ENCODE measurements at regions not wholly inside any gene's neighbourhood (a gene's known extent, or its start where the extent isn't known, plus 50 kb on each side); places are given as distances from the start of the nearest gene placed in this dataset.
"Not testable (repeated sequence)": the region's sequence is repeated elsewhere in the genome, so short reads cannot be mapped to it uniquely, and the experiment has no call there.

- TF ChIP-seq TSHZ2 (CRISPR knock-in tag; IDR thresholded peaks at IDR 0.05) (no peak), ZFP3 (CRISPR knock-in tag; IDR thresholded peaks at IDR 0.05) (no peak), BACH2 (CRISPR knock-in tag; IDR thresholded peaks at IDR 0.05; ENCODE audit: borderline replicate concordance) (no peak), ZNF8 (CRISPR knock-in tag; IDR thresholded peaks at IDR 0.05) (no peak), CREB5 (CRISPR knock-in tag; IDR thresholded peaks at IDR 0.05; ENCODE audit: low read depth) (no peak), RARB (CRISPR knock-in tag; IDR thresholded peaks at IDR 0.05) (no peak), ZFP30 (CRISPR knock-in tag; IDR thresholded peaks at IDR 0.05) (no peak), CSRNP3 (CRISPR knock-in tag; IDR thresholded peaks at IDR 0.05) (no peak), TCF4 (CRISPR knock-in tag; IDR thresholded peaks at IDR 0.05; ENCODE audit: borderline replicate concordance) (no peak), GLIS3 (CRISPR knock-in tag; IDR thresholded peaks at IDR 0.05) (no peak), ZNF565 (CRISPR knock-in tag; conservative IDR thresholded peaks at IDR 0.05; ENCODE audit: low read depth) (no peak), PATZ1 (CRISPR knock-in tag; IDR thresholded peaks at IDR 0.05; ENCODE audit: borderline replicate concordance) (no peak), ARNTL (CRISPR knock-in tag; IDR thresholded peaks at IDR 0.05; ENCODE audit: borderline replicate concordance, low read depth) (no peak), POU6F1 (CRISPR knock-in tag; IDR thresholded peaks at IDR 0.05; ENCODE audit: borderline replicate concordance, low read depth) (no peak), ISL1 (CRISPR knock-in tag; IDR thresholded peaks at IDR 0.05) (no peak), PPARA (CRISPR knock-in tag; IDR thresholded peaks at IDR 0.05; ENCODE audit: borderline replicate concordance) (no peak), OSR1 (CRISPR knock-in tag; IDR thresholded peaks at IDR 0.05) (no peak), ESRRG (CRISPR knock-in tag; IDR thresholded peaks at IDR 0.05) (no peak), ZNF70 (CRISPR knock-in tag; IDR thresholded peaks at IDR 0.05) (no peak)
- ATAC-seq: no peak
These were observed 110.6 kb downstream of the RPL10L start for GRCh38 chr14:46540986-46541385.

GRCh38 chr14:46519121-46519520 lies 132.5 kb downstream of the RPL10L start:
- no peak for TF ChIP-seq ZFP3 (CRISPR knock-in tag; IDR thresholded peaks at IDR 0.05)
- no peak for TF ChIP-seq ZNF565 (CRISPR knock-in tag; conservative IDR thresholded peaks at IDR 0.05; ENCODE audit: low read depth)
- TF ChIP-seq POU6F1 (CRISPR knock-in tag; IDR thresholded peaks at IDR 0.05; ENCODE audit: borderline replicate concordance, low read depth): no peak
- no peak for TF ChIP-seq CSDC2 (CRISPR knock-in tag; IDR thresholded peaks at IDR 0.05)
- TF ChIP-seq ZNF70 (CRISPR knock-in tag; IDR thresholded peaks at IDR 0.05): no peak
- TF ChIP-seq TCF4 (CRISPR knock-in tag; IDR thresholded peaks at IDR 0.05; ENCODE audit: borderline replicate concordance): no peak
- no peak for TF ChIP-seq ARNTL (CRISPR knock-in tag; IDR thresholded peaks at IDR 0.05; ENCODE audit: borderline replicate concordance, low read depth)
- TF ChIP-seq ZNF8 (CRISPR knock-in tag; IDR thresholded peaks at IDR 0.05): no peak
- TF ChIP-seq ZFP30 (CRISPR knock-in tag; IDR thresholded peaks at IDR 0.05): no peak
- no peak for TF ChIP-seq OSR1 (CRISPR knock-in tag; IDR thresholded peaks at IDR 0.05)
- no peak for TF ChIP-seq CSRNP3 (CRISPR knock-in tag; IDR thresholded peaks at IDR 0.05)
- no peak for TF ChIP-seq ISL1 (CRISPR knock-in tag; IDR thresholded peaks at IDR 0.05)
- TF ChIP-seq SNAI2 (CRISPR knock-in tag; IDR thresholded peaks at IDR 0.05): no peak
- TF ChIP-seq RARB (CRISPR knock-in tag; IDR thresholded peaks at IDR 0.05): no peak

GRCh38 chr14:46508752-46509151 lies 142.8 kb downstream of the RPL10L start:
- ATAC-seq: not testable (repeated sequence)

More at GRCh38 chr14:46519121-46519520, 132.5 kb downstream of the RPL10L start:
- ATAC-seq: no peak

All from SK-N-SH treated with all-trans-retinoic acid at 6 μM for 48 hours (cell line).